Tibial nerve (tissue), 4 donors: ENCODE measurements at regions not wholly inside any gene's neighbourhood (a gene's known extent, or its start where the extent isn't known, plus 50 kb on each side); places are given as distances from the start of the nearest gene placed in this dataset.

Source experiments
- DNase-seq, 2 donors: peaks; one replicate each; pipeline ENCODE4 v3.0.0-alpha.2; 2019; ENCODE audit warnings: low spot score in 2 of 2
- H3K27ac ChIP-seq, 4 donors: fragments of 200-600 bp; sonication (generic) in 3 of 4; one replicate each; pipeline ENCODE4 v1.5.1; 2017 to 2019; ENCODE audit warnings: mild to moderate bottlenecking in 1 of 4
- H3K27me3 ChIP-seq, 2 donors: fragments of 200-600 bp; sonication (generic) in 1 of 2; one replicate each; pipeline versions ENCODE4 v1.5.1 to v1.6.0; 2017 to 2019
- H3K36me3 ChIP-seq, 3 donors: fragments of 200-600 bp; sonication (generic); one replicate each; pipeline ENCODE4 v1.5.1; 2018 to 2019
- H3K4me1 ChIP-seq, 4 donors: fragments of 200-600 bp; sonication (generic) in 3 of 4; one replicate each; pipeline ENCODE4 v1.5.1; 2017 to 2019
- H3K4me3 ChIP-seq, 4 donors: fragments of 200-600 bp; sonication (generic) in 3 of 4; one replicate each; pipeline ENCODE4 v1.5.1; 2017 to 2019; ENCODE audit warnings: mild to moderate bottlenecking in 1 of 4, moderate library complexity in 1 of 4
- H3K9me3 ChIP-seq, 4 donors: fragments of 200-600 bp; sonication (generic) in 3 of 4; one replicate each; pipeline ENCODE4 v1.5.1; 2017 to 2019
- EP300 ChIP-seq, 2 donors: sonication (generic); formaldehyde crosslinking; IDR thresholded peaks; one replicate each; pipeline ENCODE4 v1.6.1; 2017; ENCODE audit warnings: antibody characterized with exemption in 2 of 2, mild to moderate bottlenecking in 1 of 2
- POLR2A ChIP-seq, 2 donors: fragments of 450-650 bp; IDR thresholded peaks; one replicate each; pipeline ENCODE4 v1.6.1; 2017; ENCODE audit warnings: antibody characterized with exemption in 2 of 2, mild to moderate bottlenecking in 2 of 2, moderate library complexity in 2 of 2
- WGBS, 2 donors: methylation state at CpG; one replicate each; pipeline ENCODE4 v1.1.5; 2018; 5-methylcytosine and 5-hydroxymethylcytosine counted together
- TF ChIP-seq, protein P1 (sequence below), 5 experiments: fragments of 200-600 bp in 3 of 5; fragments of 450-650 bp in 2 of 5; sonication (generic) in 3 of 5; IDR thresholded peaks; one replicate each; pipeline ENCODE4 v1.5.1; 2016 to 2019; ENCODE audit warnings: antibody characterized with exemption in 5 of 5, mild to moderate bottlenecking in 3 of 5, moderate library complexity in 2 of 5

DNA sequence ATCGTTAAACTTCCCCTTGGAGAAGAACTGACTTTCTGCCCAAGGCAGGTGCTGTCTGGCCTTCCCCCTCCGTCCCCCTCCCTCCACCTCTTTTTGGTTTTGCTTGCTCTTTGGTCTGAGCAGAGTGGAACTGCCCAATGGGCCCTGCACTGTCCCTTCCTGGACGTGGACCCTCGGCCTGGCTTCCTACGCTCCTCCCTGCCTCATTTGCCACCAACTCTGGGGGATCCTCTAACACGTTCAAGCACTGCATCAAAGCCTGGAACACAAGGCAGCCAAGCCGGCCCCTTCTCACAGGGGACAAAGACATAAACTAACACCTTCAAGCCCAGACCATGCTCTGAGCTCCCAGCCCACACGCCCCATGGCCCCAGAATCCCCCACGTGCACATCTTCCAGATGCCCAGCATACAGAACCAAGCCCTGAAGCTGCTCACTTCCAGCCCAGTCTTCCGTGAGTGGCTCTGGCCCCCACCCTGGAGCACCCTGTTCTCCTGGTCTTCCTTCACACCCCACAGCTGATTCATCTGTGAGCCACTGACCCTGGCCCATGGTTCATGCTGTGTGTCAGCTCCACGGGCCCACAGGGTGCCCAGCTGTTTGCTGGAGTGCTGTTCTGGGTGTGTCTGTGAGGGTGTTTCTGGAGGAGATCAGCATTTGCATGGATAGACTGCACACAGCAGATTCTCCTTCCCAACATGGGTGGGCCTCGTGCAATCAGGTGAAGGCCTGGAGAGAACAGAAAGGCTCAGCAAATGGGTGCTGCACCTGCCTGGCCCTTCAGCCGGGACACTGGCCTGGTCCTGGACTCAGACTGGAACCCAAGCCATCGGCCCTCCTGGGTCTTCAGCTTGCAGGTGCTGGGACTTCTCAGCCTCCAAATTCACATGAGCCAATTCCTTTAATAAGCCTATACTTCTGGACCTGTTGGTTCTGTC, 247.1 kb upstream of the SALL3 start:
- TF ChIP-seq, protein P1, sequence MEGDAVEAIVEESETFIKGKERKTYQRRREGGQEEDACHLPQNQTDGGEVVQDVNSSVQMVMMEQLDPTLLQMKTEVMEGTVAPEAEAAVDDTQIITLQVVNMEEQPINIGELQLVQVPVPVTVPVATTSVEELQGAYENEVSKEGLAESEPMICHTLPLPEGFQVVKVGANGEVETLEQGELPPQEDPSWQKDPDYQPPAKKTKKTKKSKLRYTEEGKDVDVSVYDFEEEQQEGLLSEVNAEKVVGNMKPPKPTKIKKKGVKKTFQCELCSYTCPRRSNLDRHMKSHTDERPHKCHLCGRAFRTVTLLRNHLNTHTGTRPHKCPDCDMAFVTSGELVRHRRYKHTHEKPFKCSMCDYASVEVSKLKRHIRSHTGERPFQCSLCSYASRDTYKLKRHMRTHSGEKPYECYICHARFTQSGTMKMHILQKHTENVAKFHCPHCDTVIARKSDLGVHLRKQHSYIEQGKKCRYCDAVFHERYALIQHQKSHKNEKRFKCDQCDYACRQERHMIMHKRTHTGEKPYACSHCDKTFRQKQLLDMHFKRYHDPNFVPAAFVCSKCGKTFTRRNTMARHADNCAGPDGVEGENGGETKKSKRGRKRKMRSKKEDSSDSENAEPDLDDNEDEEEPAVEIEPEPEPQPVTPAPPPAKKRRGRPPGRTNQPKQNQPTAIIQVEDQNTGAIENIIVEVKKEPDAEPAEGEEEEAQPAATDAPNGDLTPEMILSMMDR (IDR thresholded peaks at IDR 0.05) = no peak
- TF ChIP-seq EP300 (IDR thresholded peaks at IDR 0.05) (no peak), POLR2A (IDR thresholded peaks at IDR 0.05) (no peak)
- H3K36me3 ChIP-seq = no peaks in the 10 kb centered on the region
- H3K27ac ChIP-seq = no peak overlapping the region
- H3K4me1 ChIP-seq = no peaks in the 10 kb centered on the region
- no peak for DNase-seq
- 78 to 82% methylated on average over 14 of the region's 14 CpGs for WGBS, 2 donors
- no peaks in the 10 kb centered on the region for H3K27me3 ChIP-seq
- no peak overlapping the region for H3K4me3 ChIP-seq
- H3K9me3 ChIP-seq = no peaks in the 10 kb centered on the region

DNA sequence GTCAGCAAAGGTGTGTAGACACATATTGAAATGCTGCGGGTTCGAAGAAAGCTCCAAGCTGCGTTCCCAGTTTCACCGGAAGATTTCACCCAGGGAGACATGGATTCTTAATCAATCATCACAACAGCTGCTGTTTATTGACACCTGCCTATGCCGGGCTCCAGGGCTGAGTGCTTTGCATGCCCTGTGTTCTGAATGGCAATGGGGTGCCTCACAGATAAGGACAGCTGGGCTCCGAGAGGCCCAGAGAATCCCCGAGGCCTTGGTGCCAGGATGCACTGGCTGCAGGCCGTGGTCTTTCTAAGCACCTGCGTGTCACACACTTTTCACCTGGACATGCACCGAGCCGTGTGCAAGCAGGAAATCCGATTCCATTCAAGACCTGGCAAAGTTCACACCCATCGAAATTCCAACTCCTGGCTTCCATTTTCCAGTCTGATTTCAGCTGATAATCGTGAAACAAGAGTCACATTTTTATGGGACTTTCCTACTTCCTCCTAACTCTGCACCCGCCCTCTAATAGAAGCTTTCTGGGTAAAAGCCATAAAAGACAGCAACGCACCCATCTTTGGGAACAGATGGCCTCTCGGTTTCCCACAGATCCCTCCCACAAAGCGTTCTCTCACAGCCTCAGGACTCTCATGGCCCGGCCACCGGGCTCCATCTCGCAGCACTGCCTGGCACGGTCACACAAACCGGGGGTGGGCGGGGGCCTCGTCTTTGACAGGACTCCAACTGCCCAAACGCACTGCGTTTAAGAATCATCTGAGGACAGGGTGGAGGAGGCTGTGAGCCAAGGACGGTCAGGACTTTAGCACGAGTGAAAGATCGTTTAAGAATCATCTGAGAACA, 245.6 kb upstream of the SALL3 start:
- no peak for DNase-seq
- H3K27ac ChIP-seq = no peak overlapping the region
- no peaks in the 10 kb centered on the region for H3K9me3 ChIP-seq
- TF ChIP-seq EP300 (IDR thresholded peaks at IDR 0.05) (no peak), POLR2A (IDR thresholded peaks at IDR 0.05) (no peak)
- TF ChIP-seq, protein P1 (IDR thresholded peaks at IDR 0.05) = no peak
- no peaks in the 10 kb centered on the region for H3K27me3 ChIP-seq
- no peaks in the 10 kb centered on the region for H3K36me3 ChIP-seq
- no peak overlapping the region for H3K4me3 ChIP-seq
- no peaks in the 10 kb centered on the region for H3K4me1 ChIP-seq
- 73 to 81% methylated on average over 29 to 30 of the region's 30 CpGs for WGBS, 2 donors

DNA sequence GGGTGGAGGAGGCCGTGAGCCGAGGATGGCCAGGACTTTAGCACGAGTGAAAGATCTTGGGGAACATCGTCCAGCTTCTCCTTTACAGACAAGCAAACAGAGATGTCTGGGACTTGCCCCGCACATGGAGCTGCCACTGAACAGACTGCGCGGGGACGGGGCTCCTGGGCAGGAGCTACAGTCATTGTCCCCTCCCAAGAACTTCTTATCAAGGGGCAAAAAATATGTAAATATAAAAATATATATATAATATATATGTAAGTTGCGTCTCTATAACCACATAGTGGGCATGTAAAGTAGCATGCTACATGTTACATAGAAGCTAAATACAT, 245.0 kb upstream of the SALL3 start:
- Histone ChIP-seq H3K36me3 (no peaks in the 10 kb centered on the region), H3K9me3 (no peaks in the 10 kb centered on the region), H3K27me3 (no peaks in the 10 kb centered on the region), H3K27ac (no peak overlapping the region), H3K4me3 (no peak overlapping the region), H3K4me1 (no peaks in the 10 kb centered on the region)
- WGBS, 2 donors = 85 to 90% methylated on average over 9 of the region's 9 CpGs
- TF ChIP-seq, protein P1 (IDR thresholded peaks at IDR 0.05) = no peak
- TF ChIP-seq EP300 (IDR thresholded peaks at IDR 0.05) = no peak
- no peak for TF ChIP-seq POLR2A (IDR thresholded peaks at IDR 0.05)
- DNase-seq = no peak

DNA sequence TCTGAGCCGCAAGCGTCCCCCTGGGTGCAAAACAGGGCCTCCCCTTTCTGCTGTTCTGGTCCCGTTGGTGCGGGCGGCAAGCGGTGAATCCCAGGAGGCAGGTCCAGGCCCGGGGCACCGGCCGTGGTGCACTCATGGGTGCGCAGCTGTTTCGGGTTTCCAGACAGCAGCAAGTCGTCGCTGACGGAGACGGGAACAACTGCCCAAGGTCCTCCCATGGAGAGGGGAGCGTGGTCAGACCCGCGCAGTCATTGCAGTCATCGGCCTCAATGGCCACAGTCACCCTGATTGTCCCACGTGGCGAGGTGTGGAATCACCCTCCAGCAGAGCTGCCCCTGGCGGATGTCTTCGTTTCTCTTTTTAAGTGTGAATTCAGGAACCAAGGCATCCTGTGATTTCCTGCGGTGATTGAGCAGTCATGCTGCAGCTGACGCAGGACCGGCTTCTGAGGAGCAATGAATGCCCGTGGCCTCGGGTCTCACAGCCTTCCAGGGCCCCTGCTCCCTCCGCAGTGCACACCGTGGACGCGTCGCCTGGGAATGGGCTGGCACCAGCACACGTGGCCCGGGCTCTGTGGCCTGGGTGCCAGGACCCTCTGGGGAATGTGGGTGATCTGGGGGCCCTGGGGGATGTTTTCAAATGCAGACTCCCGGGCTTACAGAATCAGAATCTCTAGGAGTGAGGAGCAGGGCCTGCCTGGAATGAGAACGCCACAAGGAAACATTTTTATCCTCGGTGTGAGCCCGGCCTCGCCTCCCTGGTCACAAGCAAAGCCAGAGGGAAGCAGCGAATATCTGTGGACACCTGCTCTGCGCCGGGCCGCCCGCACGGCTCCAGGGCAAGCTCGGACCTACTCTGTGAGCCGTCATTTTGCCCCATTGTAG, 244.2 kb upstream of the SALL3 start:
- no peak overlapping the region for H3K4me3 ChIP-seq
- WGBS, 2 donors = 85 to 90% methylated on average over 46 to 48 of the region's 48 CpGs
- H3K27me3 ChIP-seq = no peaks in the 10 kb centered on the region
- H3K36me3 ChIP-seq = no peaks in the 10 kb centered on the region
- DNase-seq = no peak
- H3K27ac ChIP-seq = no peak overlapping the region
- no peaks in the 10 kb centered on the region for H3K4me1 ChIP-seq
- H3K9me3 ChIP-seq = no peaks in the 10 kb centered on the region
- no peak for TF ChIP-seq EP300 (IDR thresholded peaks at IDR 0.05)
- no peak for TF ChIP-seq POLR2A (IDR thresholded peaks at IDR 0.05)
- TF ChIP-seq, protein P1 (IDR thresholded peaks at IDR 0.05) = no peak
